ENCODE measurements at regions not wholly inside any gene's neighbourhood (a gene's known extent, or its start where the extent isn't known, plus 50 kb on each side); places are given as distances from the start of the nearest gene placed in this dataset.

DNA sequence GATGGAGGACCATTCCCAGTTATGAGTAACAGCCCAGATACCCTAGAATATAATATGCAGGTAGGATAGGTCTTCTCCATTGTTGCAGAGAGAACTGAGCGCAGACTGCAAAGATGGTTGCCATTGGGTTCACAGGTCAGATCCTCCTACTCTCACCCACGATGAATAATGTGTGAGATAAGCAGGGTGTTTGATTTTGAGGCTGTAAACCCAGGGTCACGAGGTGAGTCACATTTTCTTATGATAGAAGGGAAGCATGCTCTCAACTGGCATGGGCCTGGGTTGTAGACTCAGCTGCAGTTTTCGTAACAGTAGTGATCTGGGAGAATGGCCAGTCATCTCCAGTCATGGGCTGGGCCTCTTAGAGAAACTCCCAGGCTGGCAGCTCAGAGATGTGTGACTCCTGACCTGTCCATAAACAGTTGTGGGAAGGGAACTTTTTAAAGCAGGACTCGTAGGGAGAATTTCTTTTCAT, 74.2 kb downstream of the CD164 start (continued):
- no peak for TF ChIP-seq CHD7 (IDR thresholded peaks at IDR 0.05; ENCODE audit: insufficient replicate concordance, low read length)
